Ovary (tissue), 7 donors: ENCODE measurements at regions not wholly inside any gene's neighbourhood (a gene's known extent, or its start where the extent isn't known, plus 50 kb on each side); places are given as distances from the start of the nearest gene placed in this dataset.

ENCODE experiments used
- DNase-seq, 5 donors: peaks; one replicate each; pipeline ENCODE4 v3.0.0-alpha.2; 2019 to 2020
- H3K27ac ChIP-seq, 2 donors: fragments of 200-600 bp; one replicate each; pipeline versions ENCODE4 v1.5.1 to v1.8.0; 2019 to 2022
- H3K27me3 ChIP-seq: fragments of 200-600 bp; one replicate; pipeline ENCODE4 v1.8.0; 2022
- H3K36me3 ChIP-seq: fragments of 200-600 bp; sonication (generic); one replicate; pipeline ENCODE4 v1.5.1; 2019
- H3K4me1 ChIP-seq: one replicate; pipeline ENCODE4 v1.8.1; 2013; ENCODE audit warnings: mild to moderate bottlenecking, moderate library complexity; ENCODE audit not compliant: insufficient read depth
- H3K4me3 ChIP-seq: fragments of 200-600 bp; sonication (generic); one replicate; pipeline ENCODE4 v1.5.1; 2017
- H3K9me3 ChIP-seq, 2 donors: fragments of 200-600 bp in 1 of 2; sonication (generic) in 1 of 2; one replicate each; pipeline versions ENCODE4 v1.5.1 to v1.8.1; 2013 to 2019; ENCODE audit warnings: mild to moderate bottlenecking in 1 of 2, moderate library complexity in 1 of 2
- CTCF ChIP-seq, 3 donors: fragments of 450-650 bp in 2 of 3; fragments of 200-600 bp in 1 of 3; IDR thresholded peaks; one replicate each; pipeline versions ENCODE4 v1.5.1 to v1.8.0; 2016 to 2022; ENCODE audit warnings: antibody characterized with exemption in 3 of 3, mild to moderate bottlenecking in 1 of 3
- EP300 ChIP-seq: sonication (generic); formaldehyde crosslinking; IDR thresholded peaks from one replicate; pipeline ENCODE4 v1.6.1; 2017; ENCODE audit warnings: antibody characterized with exemption
- POLR2A ChIP-seq: fragments of 450-650 bp; IDR thresholded peaks from one replicate; pipeline ENCODE4 v1.6.1; 2017; ENCODE audit warnings: antibody characterized with exemption, mild to moderate bottlenecking, moderate library complexity
- WGBS, 3 donors: extraction: QIAGEN DNeasy Blood & Tissue Kit in 1 of 3; methylation state at CpG; one replicate each; pipeline versions ENCODE4 v1.1.5 to v1.1.7; 2013 to 2017; 5-methylcytosine and 5-hydroxymethylcytosine counted together
- intact Hi-C, 4 donors: fragments of 100-400 bp; cut with DNase I; formaldehyde crosslinking; loops; one replicate each; pipeline versions ENCODE4 v1.11.0 to v1.15.1; 2022 to 2023
- donor health status: DM: no; HTN: no; CAD: no; lungs with moderate emphysema.
- donor health status: DM: no; HTN: no; CAD: no.
- donor health status: Bipolar disorder and iron deficiency.
- donor health status: DM: no; HTN: no; CAD: no.
- donor health status: DM: yes; HTN: yes; CAD: no.

- intact Hi-C loops, result no loop called here
- no peaks in the 10 kb centered on the region for H3K4me1 ChIP-seq
- WGBS, 3 donors, result 65 to 74% (median 65%) methylated on average over 3 of the region's 3 CpGs
These were observed 163.4 kb upstream of the MKLN1 start for GRCh38 chr7:131164025-131164925.

GRCh38 chr7:131166066-131166465 lies 161.6 kb upstream of the MKLN1 start:
- no peaks in the 10 kb centered on the region for H3K4me1 ChIP-seq
- no peak overlapping the region for H3K4me3 ChIP-seq
- TF ChIP-seq POLR2A (no peak), CTCF (IDR thresholded peaks at IDR 0.05) (no peak), EP300 (no peak)
- no peak overlapping the region for H3K27ac ChIP-seq
- H3K9me3 ChIP-seq, result no peaks in the 10 kb centered on the region
- intact Hi-C loops, result no loop called here
- no peaks in the 10 kb centered on the region for H3K27me3 ChIP-seq
- H3K36me3 ChIP-seq, result no peaks in the 10 kb centered on the region
- no peak for DNase-seq
- whole genome bisulfite sequencing, 3 donors, result 94 to 96% (median 95%) methylated on average over 6 of the region's 6 CpGs

More at GRCh38 chr7:131164025-131164925, 163.4 kb upstream of the MKLN1 start:
- H3K27me3 ChIP-seq, result no peaks in the 10 kb centered on the region
- H3K9me3 ChIP-seq, result no peaks in the 10 kb centered on the region
- TF ChIP-seq EP300 (no peak), POLR2A (no peak), CTCF (IDR thresholded peaks at IDR 0.05) (no peak)
- DNase-seq, result no peak
- no peaks in the 10 kb centered on the region for H3K36me3 ChIP-seq
- no peak overlapping the region for H3K4me3 ChIP-seq
- no peak overlapping the region for H3K27ac ChIP-seq

GRCh38 chr7:131170440-131171271 lies 157.0 kb upstream of the MKLN1 start:
- H3K27me3 ChIP-seq, result no peaks in the 10 kb centered on the region
- H3K4me1 ChIP-seq, result no peaks in the 10 kb centered on the region
- 54 to 64% (median 64%) methylated on average over 2 of the region's 2 CpGs for WGBS, 3 donors
- DNase-seq, result no peak
- H3K4me3 ChIP-seq, result no peak overlapping the region
- no peaks in the 10 kb centered on the region for H3K36me3 ChIP-seq
- intact Hi-C loops, result no loop called here
- TF ChIP-seq CTCF (IDR thresholded peaks at IDR 0.05) (no peak), POLR2A (no peak), EP300 (no peak)
- no peak overlapping the region for H3K27ac ChIP-seq
- no peaks in the 10 kb centered on the region for H3K9me3 ChIP-seq

- no peaks in the 10 kb centered on the region for H3K9me3 ChIP-seq
- H3K4me3 ChIP-seq, result no peak overlapping the region
- no peak for DNase-seq
- no peak overlapping the region for H3K27ac ChIP-seq
- H3K27me3 ChIP-seq, result no peaks in the 10 kb centered on the region
- intact Hi-C loops, result no loop called here
- H3K4me1 ChIP-seq, result no peaks in the 10 kb centered on the region
- 76 to 81% (median 78%) methylated on average over 11 of the region's 11 CpGs for WGBS, 3 donors
- TF ChIP-seq EP300 (no peak), CTCF (IDR thresholded peaks at IDR 0.05) (no peak), POLR2A (no peak)
- no peaks in the 10 kb centered on the region for H3K36me3 ChIP-seq
These were observed 154.4 kb upstream of the MKLN1 start for GRCh38 chr7:131173145-131173890.
